Body of pancreas (tissue), 4 donors: ENCODE measurements at regions not wholly inside any gene's neighbourhood (a gene's known extent, or its start where the extent isn't known, plus 50 kb on each side); places are given as distances from the start of the nearest gene placed in this dataset.

Source experiments
- POLR2A ChIP-seq, 3 donors: fragments of 450-650 bp; IDR thresholded peaks; one replicate each; pipeline ENCODE4 v1.6.1; 2016; ENCODE audit warnings: antibody characterized with exemption in 3 of 3, mild to moderate bottlenecking in 2 of 3
- TF ChIP-seq, protein P1 (sequence below), 7 experiments: fragments of 450-650 bp in 4 of 7; fragments of 200-600 bp in 3 of 7; sonication (generic) in 3 of 7; IDR thresholded peaks; one replicate each; pipeline ENCODE4 v1.5.1; 2016 to 2019; ENCODE audit warnings: antibody characterized with exemption in 7 of 7

DNA sequence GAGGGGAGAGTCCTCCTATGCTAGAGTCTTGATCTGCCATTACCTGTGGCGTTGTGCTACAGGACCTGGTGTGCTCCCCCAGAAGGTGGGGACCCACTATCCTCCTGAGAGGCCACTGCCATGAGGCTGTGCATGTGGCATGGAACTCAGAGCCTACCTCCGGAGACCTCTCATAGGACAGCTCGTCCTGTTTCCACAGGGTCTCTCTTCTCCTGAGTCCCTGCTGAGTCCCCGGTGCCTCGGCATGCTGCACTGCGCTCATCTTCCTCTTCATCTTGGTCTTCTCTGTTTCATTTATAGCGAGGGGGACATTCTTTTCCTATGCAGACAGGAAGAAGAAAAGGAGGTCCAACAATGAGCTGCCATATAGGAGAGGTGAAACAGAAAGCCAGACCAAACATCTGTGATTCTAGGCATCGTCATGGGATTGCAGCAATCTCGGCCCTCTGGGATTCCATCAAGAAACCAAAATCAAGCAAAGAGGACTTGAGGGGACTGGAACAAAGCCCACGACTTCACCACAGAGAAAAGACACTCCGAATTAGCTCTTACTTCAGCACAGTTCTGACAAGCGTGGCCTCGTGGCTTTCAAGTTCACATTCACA lies 83.7 kb downstream of the KCNF1 start:
- TF ChIP-seq, protein P1, sequence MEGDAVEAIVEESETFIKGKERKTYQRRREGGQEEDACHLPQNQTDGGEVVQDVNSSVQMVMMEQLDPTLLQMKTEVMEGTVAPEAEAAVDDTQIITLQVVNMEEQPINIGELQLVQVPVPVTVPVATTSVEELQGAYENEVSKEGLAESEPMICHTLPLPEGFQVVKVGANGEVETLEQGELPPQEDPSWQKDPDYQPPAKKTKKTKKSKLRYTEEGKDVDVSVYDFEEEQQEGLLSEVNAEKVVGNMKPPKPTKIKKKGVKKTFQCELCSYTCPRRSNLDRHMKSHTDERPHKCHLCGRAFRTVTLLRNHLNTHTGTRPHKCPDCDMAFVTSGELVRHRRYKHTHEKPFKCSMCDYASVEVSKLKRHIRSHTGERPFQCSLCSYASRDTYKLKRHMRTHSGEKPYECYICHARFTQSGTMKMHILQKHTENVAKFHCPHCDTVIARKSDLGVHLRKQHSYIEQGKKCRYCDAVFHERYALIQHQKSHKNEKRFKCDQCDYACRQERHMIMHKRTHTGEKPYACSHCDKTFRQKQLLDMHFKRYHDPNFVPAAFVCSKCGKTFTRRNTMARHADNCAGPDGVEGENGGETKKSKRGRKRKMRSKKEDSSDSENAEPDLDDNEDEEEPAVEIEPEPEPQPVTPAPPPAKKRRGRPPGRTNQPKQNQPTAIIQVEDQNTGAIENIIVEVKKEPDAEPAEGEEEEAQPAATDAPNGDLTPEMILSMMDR (IDR thresholded peaks at IDR 0.05) = no peak
- TF ChIP-seq POLR2A (IDR thresholded peaks at IDR 0.05) = no peak
